Gastrocnemius medialis (tissue), 4 donors: ENCODE measurements at regions not wholly inside any gene's neighbourhood (a gene's known extent, or its start where the extent isn't known, plus 50 kb on each side); places are given as distances from the start of the nearest gene placed in this dataset.

Experiments used
- ATAC-seq, 2 donors: fragments of 150-250 bp; one replicate each; pipeline ENCODE4 v1.9.1; 2016
- DNase-seq, 2 donors: peaks; one replicate each; pipeline ENCODE4 v3.0.0-alpha.2; 2019
- H3K27ac ChIP-seq, 4 donors: fragments of 200-600 bp; sonication (generic); 1 replicate in 1 of 4; 2 replicates in 3 of 4; pipeline ENCODE4 v1.5.1; 2016 to 2018; ENCODE audit warnings: mild to moderate bottlenecking in 2 of 4, moderate library complexity in 1 of 4
- H3K27me3 ChIP-seq, 3 donors: fragments of 200-600 bp; sonication (generic) in 2 of 3; 1 replicate in 1 of 3; 2 replicates in 2 of 3; pipeline versions ENCODE4 v1.5.1 to v1.6.0; 2016 to 2019; ENCODE audit warnings: mild to moderate bottlenecking in 1 of 3, moderate library complexity in 1 of 3
- H3K36me3 ChIP-seq, 2 donors: fragments of 200-600 bp; sonication (generic) in 1 of 2; one replicate each; pipeline ENCODE4 v1.5.1; 2017 to 2018
- H3K4me1 ChIP-seq, 2 donors: fragments of 200-600 bp; sonication (generic) in 1 of 2; one replicate each; pipeline ENCODE4 v1.5.1; 2016 to 2017; ENCODE audit warnings: mild to moderate bottlenecking in 2 of 2
- H3K4me3 ChIP-seq, 4 donors: fragments of 200-600 bp; sonication (generic) in 3 of 4; 1 replicate in 1 of 4; 2 replicates in 3 of 4; pipeline ENCODE4 v1.5.1; 2016 to 2019; ENCODE audit warnings: mild to moderate bottlenecking in 2 of 4
- H3K9me3 ChIP-seq, 3 donors: fragments of 200-600 bp; sonication (generic) in 2 of 3; 1 replicate in 1 of 3; 2 replicates in 2 of 3; pipeline ENCODE4 v1.5.1; 2016 to 2019
- CTCF ChIP-seq, 5 experiments: fragments of 450-650 bp in 3 of 5; fragments of 200-600 bp in 2 of 5; sonication (generic) in 2 of 5; IDR thresholded peaks in 4 of 5; conservative IDR thresholded peaks in 1 of 5; 1 replicate in 4 of 5; 2 replicates in 1 of 5; pipeline ENCODE4 v1.5.1; 2016 to 2019; ENCODE audit warnings: antibody characterized with exemption in 5 of 5, mild to moderate bottlenecking in 3 of 5, moderate library complexity in 3 of 5
- POLR2A ChIP-seq, 2 donors: fragments of 450-650 bp; IDR thresholded peaks; one replicate each; pipeline ENCODE4 v1.6.1; 2017; ENCODE audit warnings: antibody characterized with exemption in 2 of 2, mild to moderate bottlenecking in 2 of 2, moderate library complexity in 2 of 2
- in situ Hi-C, 4 donors: fragments of 200-750 bp; cut with MboI; loops; one replicate each; pipeline versions ENCODE4 v1.15.0 to v1.8.0; 2017; ENCODE audit warnings: low sequenced_read_pairs in 4 of 4
- intact Hi-C: fragments of 100-400 bp; cut with DNase I; formaldehyde crosslinking; loops from one replicate; pipeline ENCODE4 v1.15.1; 2023; ENCODE audit warnings: low total_unique reads

GRCh38 chr13:103451656-103452055, 385.4 kb upstream of the SLC10A2 start:
- intact Hi-C loops, result no loop called here
- TF ChIP-seq CTCF (IDR thresholded peaks at IDR 0.05 in 4 of 5, conservative IDR thresholded peaks at IDR 0.05 in 1 of 5) (no peak), POLR2A (IDR thresholded peaks at IDR 0.05) (no peak)
- DNase-seq (no peak), ATAC-seq (no peak)
- Histone ChIP-seq H3K27me3 (no peaks in the 10 kb centered on the region), H3K9me3 (no peaks in the 10 kb centered on the region), H3K4me3 (no peak overlapping the region), H3K4me1 (no peaks in the 10 kb centered on the region), H3K36me3 (no peaks in the 10 kb centered on the region), H3K27ac (no peak overlapping the region)
- in situ Hi-C loops, result no loop called here

GRCh38 chr13:103443604-103444003, 377.4 kb upstream of the SLC10A2 start:
- intact Hi-C loops, result no loop called here
- DNase-seq (no peak), ATAC-seq (no peak)
- in situ Hi-C loops, result no loop called here
- Histone ChIP-seq H3K4me3 (no peak overlapping the region), H3K27me3 (no peaks in the 10 kb centered on the region), H3K9me3 (no peaks in the 10 kb centered on the region), H3K4me1 (no peaks in the 10 kb centered on the region), H3K36me3 (no peaks in the 10 kb centered on the region), H3K27ac (no peak overlapping the region)
- no peak for TF ChIP-seq CTCF (IDR thresholded peaks at IDR 0.05 in 4 of 5, conservative IDR thresholded peaks at IDR 0.05 in 1 of 5)

- Histone ChIP-seq H3K27me3 (no peaks in the 10 kb centered on the region), H3K36me3 (no peaks in the 10 kb centered on the region), H3K4me1 (no peaks in the 10 kb centered on the region), H3K4me3 (no peak overlapping the region), H3K9me3 (no peaks in the 10 kb centered on the region), H3K27ac (no peak overlapping the region)
- intact Hi-C loops (no loop called here), in situ Hi-C loops (no loop called here)
- ATAC-seq (no peak), DNase-seq (no peak)
- TF ChIP-seq POLR2A (IDR thresholded peaks at IDR 0.05) (no peak), CTCF (IDR thresholded peaks at IDR 0.05 in 4 of 5, conservative IDR thresholded peaks at IDR 0.05 in 1 of 5) (no peak)
These were observed 371.4 kb upstream of the SLC10A2 start for GRCh38 chr13:103437651-103438050.

- no peaks in the 10 kb centered on the region for H3K36me3 ChIP-seq
- H3K4me3 ChIP-seq, result no peak overlapping the region
- DNase-seq, result no peak
- TF ChIP-seq CTCF (IDR thresholded peaks at IDR 0.05 in 4 of 5, conservative IDR thresholded peaks at IDR 0.05 in 1 of 5) (no peak), POLR2A (IDR thresholded peaks at IDR 0.05) (no peak)
- H3K27me3 ChIP-seq, result no peaks in the 10 kb centered on the region
- in situ Hi-C loops (no loop called here), intact Hi-C loops (no loop called here)
- H3K4me1 ChIP-seq, result no peaks in the 10 kb centered on the region
- no peak for ATAC-seq
- no peak overlapping the region for H3K27ac ChIP-seq
- H3K9me3 ChIP-seq, result no peaks in the 10 kb centered on the region
These were observed 369.9 kb upstream of the SLC10A2 start for GRCh38 chr13:103436057-103436654.

- Histone ChIP-seq H3K4me1 (no peaks in the 10 kb centered on the region), H3K27ac (no peak overlapping the region), H3K27me3 (no peaks in the 10 kb centered on the region), H3K36me3 (no peaks in the 10 kb centered on the region), H3K4me3 (no peak overlapping the region), H3K9me3 (no peaks in the 10 kb centered on the region)
- DNase-seq (no peak), ATAC-seq (no peak)
- no peak for TF ChIP-seq CTCF (IDR thresholded peaks at IDR 0.05 in 4 of 5, conservative IDR thresholded peaks at IDR 0.05 in 1 of 5)
- no peak for TF ChIP-seq POLR2A (IDR thresholded peaks at IDR 0.05)
- intact Hi-C loops, result no loop called here
- in situ Hi-C loops, result no loop called here
These were observed 365.6 kb upstream of the SLC10A2 start for GRCh38 chr13:103431856-103432255.
